Spleen (tissue), 7 donors: ENCODE measurements at regions not wholly inside any gene's neighbourhood (a gene's known extent, or its start where the extent isn't known, plus 50 kb on each side); places are given as distances from the start of the nearest gene placed in this dataset.

ENCODE experiments used
- POLR2A ChIP-seq, 3 donors: fragments of 450-650 bp; IDR thresholded peaks; one replicate each; pipeline ENCODE4 v1.5.1; 2017; ENCODE audit warnings: antibody characterized with exemption in 3 of 3, mild to moderate bottlenecking in 1 of 3
- TF ChIP-seq, protein P1 (sequence below), 11 experiments: fragments of 200-600 bp in 7 of 11; fragments of 450-650 bp in 4 of 11; sonication (generic) in 4 of 11; IDR thresholded peaks in 8 of 11; conservative IDR thresholded peaks in 3 of 11; 1 replicate in 7 of 11; 2 replicates in 4 of 11; pipeline versions ENCODE4 v1.4.0 to v1.8.0; 2016 to 2021; ENCODE audit warnings: antibody characterized with exemption in 11 of 11, inconsistent platforms in 4 of 11, mild to moderate bottlenecking in 1 of 11
- donor health status: DM: no; HTN: no; CAD: no; lungs with moderate emphysema.
- donor health status: DM: no; HTN: no; CAD: no.
- donor health status: DM: no; HTN: no; CAD: no.

- TF ChIP-seq, protein P1, sequence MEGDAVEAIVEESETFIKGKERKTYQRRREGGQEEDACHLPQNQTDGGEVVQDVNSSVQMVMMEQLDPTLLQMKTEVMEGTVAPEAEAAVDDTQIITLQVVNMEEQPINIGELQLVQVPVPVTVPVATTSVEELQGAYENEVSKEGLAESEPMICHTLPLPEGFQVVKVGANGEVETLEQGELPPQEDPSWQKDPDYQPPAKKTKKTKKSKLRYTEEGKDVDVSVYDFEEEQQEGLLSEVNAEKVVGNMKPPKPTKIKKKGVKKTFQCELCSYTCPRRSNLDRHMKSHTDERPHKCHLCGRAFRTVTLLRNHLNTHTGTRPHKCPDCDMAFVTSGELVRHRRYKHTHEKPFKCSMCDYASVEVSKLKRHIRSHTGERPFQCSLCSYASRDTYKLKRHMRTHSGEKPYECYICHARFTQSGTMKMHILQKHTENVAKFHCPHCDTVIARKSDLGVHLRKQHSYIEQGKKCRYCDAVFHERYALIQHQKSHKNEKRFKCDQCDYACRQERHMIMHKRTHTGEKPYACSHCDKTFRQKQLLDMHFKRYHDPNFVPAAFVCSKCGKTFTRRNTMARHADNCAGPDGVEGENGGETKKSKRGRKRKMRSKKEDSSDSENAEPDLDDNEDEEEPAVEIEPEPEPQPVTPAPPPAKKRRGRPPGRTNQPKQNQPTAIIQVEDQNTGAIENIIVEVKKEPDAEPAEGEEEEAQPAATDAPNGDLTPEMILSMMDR (IDR thresholded peaks at IDR 0.05 in 8 of 11, conservative IDR thresholded peaks at IDR 0.05 in 3 of 11) = no peak
- no peak for TF ChIP-seq POLR2A (IDR thresholded peaks at IDR 0.05)
Measured at GRCh38 chr18:64208516-64208915, 59.6 kb upstream of the LINC00305 start.
